ENCODE measurements at regions not wholly inside any gene's neighbourhood (a gene's known extent, or its start where the extent isn't known, plus 50 kb on each side); places are given as distances from the start of the nearest gene placed in this dataset.

DNA sequence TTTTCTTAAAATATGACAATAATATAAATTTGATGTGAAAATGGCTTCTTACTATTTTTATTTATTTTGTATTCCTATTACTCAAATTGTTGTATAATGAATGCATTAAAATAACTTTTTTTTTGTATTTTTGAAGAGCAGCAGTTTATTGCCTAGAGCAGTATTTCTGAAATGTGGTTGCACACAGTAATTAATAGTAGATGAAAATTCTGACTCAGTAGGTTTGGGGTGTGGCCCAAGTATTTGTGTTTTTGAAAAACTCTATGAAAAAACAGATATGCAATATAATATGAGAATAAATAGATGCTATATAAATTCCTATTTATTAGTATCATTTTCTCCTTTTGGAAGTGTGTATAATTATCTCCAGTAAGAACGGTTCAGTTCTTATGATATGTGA is 2225.3 kb upstream of the C9orf72 start:
- 82 to 93% (median 85%) methylated on average over 1 of the region's 1 CpG for WGBS, 4 donors
- ATAC-seq, result no peak
- TF ChIP-seq, protein P1, sequence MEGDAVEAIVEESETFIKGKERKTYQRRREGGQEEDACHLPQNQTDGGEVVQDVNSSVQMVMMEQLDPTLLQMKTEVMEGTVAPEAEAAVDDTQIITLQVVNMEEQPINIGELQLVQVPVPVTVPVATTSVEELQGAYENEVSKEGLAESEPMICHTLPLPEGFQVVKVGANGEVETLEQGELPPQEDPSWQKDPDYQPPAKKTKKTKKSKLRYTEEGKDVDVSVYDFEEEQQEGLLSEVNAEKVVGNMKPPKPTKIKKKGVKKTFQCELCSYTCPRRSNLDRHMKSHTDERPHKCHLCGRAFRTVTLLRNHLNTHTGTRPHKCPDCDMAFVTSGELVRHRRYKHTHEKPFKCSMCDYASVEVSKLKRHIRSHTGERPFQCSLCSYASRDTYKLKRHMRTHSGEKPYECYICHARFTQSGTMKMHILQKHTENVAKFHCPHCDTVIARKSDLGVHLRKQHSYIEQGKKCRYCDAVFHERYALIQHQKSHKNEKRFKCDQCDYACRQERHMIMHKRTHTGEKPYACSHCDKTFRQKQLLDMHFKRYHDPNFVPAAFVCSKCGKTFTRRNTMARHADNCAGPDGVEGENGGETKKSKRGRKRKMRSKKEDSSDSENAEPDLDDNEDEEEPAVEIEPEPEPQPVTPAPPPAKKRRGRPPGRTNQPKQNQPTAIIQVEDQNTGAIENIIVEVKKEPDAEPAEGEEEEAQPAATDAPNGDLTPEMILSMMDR (IDR thresholded peaks at IDR 0.05), result no peak
- TF ChIP-seq POLR2A (IDR thresholded peaks at IDR 0.05), result no peak

DNA sequence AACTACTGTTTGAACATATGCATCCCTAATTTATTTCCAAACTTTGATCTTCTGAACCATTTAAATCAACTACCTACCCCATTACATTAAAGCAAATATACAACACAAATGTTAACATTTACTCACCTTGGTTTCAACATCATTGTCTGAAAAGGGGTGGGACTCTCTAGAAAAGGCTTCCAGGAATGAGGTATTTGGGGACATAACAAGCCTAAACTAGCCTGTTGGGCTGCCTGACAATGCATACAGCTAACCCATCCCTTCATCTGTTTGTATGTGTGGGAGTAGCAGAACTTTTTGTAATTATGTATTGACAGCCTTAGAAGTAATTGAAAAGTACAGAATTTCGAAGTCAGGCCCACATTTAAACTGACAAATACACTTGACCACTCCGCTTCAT is 2225.9 kb upstream of the C9orf72 start:
- no peak overlapping the region for H3K4me3 ChIP-seq

More for the DNA sequence above, 2225.3 kb upstream of the C9orf72 start:
- no peaks in the 10 kb centered on the region for H3K4me1 ChIP-seq
- no peaks in the 10 kb centered on the region for H3K36me3 ChIP-seq
- H3K27ac ChIP-seq, result no peak overlapping the region
- intact Hi-C loops (cut with DNase I), result no loop called here
- H3K27me3 ChIP-seq, result no peaks in the 10 kb centered on the region
- no peak overlapping the region for H3K4me3 ChIP-seq
- H3K9me3 ChIP-seq, result no peaks in the 10 kb centered on the region
- no peak for DNase-seq

DNA sequence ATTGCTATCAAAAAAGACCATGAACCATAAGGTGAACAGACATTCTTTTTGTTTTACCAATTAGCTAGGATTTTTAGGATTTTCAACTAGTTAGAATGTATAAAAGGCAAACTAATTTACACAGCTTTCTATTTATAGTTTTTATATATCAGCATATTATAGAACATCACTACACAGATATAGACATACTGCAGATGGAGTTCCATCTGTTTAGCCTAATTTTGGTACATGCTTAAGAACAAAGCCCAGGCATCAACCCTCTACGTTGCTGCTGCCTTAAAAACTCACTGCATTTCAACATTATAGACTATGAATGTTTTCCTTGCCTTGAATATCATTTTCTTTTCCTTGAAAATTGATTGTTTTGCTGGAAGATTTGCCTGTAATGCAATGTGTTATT is 2227.5 kb upstream of the C9orf72 start:
- H3K27me3 ChIP-seq, result no peaks in the 10 kb centered on the region
- WGBS, 4 donors, result 38 to 44% (median 41%) methylated on average over 1 of the region's 1 CpG
- DNase-seq (no peak), ATAC-seq (no peak)
- H3K36me3 ChIP-seq, result no peaks in the 10 kb centered on the region
- TF ChIP-seq, protein P1 (IDR thresholded peaks at IDR 0.05), result no peak
- no peak for TF ChIP-seq POLR2A (IDR thresholded peaks at IDR 0.05)
- no peak overlapping the region for H3K27ac ChIP-seq
- no peak overlapping the region for H3K4me3 ChIP-seq
- H3K4me1 ChIP-seq, result no peaks in the 10 kb centered on the region
- H3K9me3 ChIP-seq, result no peaks in the 10 kb centered on the region
- intact Hi-C loops (cut with DNase I), result no loop called here

More for the DNA sequence above, 2225.9 kb upstream of the C9orf72 start:
- no peaks in the 10 kb centered on the region for H3K9me3 ChIP-seq
- ATAC-seq (no peak), DNase-seq (no peak)
- no peaks in the 10 kb centered on the region for H3K36me3 ChIP-seq
- no peaks in the 10 kb centered on the region for H3K4me1 ChIP-seq
- intact Hi-C loops (cut with DNase I), result no loop called here
- TF ChIP-seq, protein P1 (IDR thresholded peaks at IDR 0.05), result no peak
- no peak for TF ChIP-seq POLR2A (IDR thresholded peaks at IDR 0.05)
- 66 to 78% (median 76%) methylated on average over 2 of the region's 2 CpGs for WGBS, 4 donors
- no peaks in the 10 kb centered on the region for H3K27me3 ChIP-seq
- no peak overlapping the region for H3K27ac ChIP-seq

DNA sequence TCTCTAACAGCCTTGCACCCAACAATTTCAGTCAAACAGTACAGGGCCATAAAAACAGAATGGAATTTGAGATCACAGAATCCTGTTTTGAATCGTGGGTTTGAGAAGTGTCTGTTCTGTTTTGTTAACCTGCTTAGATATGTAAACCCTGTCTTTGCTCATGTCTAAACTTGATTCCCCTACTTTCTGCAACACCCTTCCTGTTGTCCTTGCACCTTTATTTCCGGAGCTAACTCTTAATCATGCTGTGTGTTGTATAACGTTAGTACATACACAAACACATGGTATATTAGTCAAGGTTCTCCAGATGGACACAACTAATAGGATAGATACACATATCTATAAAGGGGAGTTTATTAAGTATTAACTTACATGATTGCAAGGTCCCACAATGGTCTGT is 2229.2 kb upstream of the C9orf72 start:
- ATAC-seq (no peak), DNase-seq (no peak)
- Histone ChIP-seq H3K36me3 (no peaks in the 10 kb centered on the region), H3K4me1 (no peaks in the 10 kb centered on the region), H3K4me3 (no peak overlapping the region), H3K27me3 (no peaks in the 10 kb centered on the region), H3K9me3 (no peaks in the 10 kb centered on the region), H3K27ac (no peak overlapping the region)
- TF ChIP-seq POLR2A (IDR thresholded peaks at IDR 0.05), result no peak
- TF ChIP-seq, protein P1 (IDR thresholded peaks at IDR 0.05), result no peak
- 69 to 74% (median 71%) methylated on average over 3 of the region's 3 CpGs for WGBS, 4 donors
- intact Hi-C loops (cut with DNase I), result no loop called here
